ENCODE measurements at regions not wholly inside any gene's neighbourhood (a gene's known extent, or its start where the extent isn't known, plus 50 kb on each side); places are given as distances from the start of the nearest gene placed in this dataset.
"Not testable (repeated sequence)": the region's sequence is repeated elsewhere in the genome, so short reads cannot be mapped to it uniquely, and the experiment has no call there.

GRCh38 chr16:16563962-16564361 is 185.0 kb downstream of the NPIPA7 start:
- not testable (repeated sequence) for DNase-seq

- not testable (repeated sequence) for DNase-seq
Observed at GRCh38 chr16:16565326-16565725, 186.4 kb downstream of the NPIPA7 start.

- not testable (repeated sequence) for DNase-seq
Observed at GRCh38 chr16:16570055-16570454, 191.1 kb downstream of the NPIPA7 start.

GRCh38 chr16:16570874-16571273 is 191.9 kb downstream of the NPIPA7 start:
- not testable (repeated sequence) for DNase-seq

GRCh38 chr16:16572130-16572774 is 193.3 kb downstream of the NPIPA7 start:
- not testable (repeated sequence) for DNase-seq

- DNase-seq: not testable (repeated sequence)
Observed at GRCh38 chr16:16577062-16577461, 198.1 kb downstream of the NPIPA7 start.

GRCh38 chr16:16578701-16579100 is 199.8 kb downstream of the NPIPA7 start:
- no peak for DNase-seq

- DNase-seq: not testable (repeated sequence)
Observed at GRCh38 chr16:16582916-16583315, 204.0 kb downstream of the NPIPA7 start.

- not testable (repeated sequence) for DNase-seq
Observed at GRCh38 chr16:16586073-16586651, 207.2 kb downstream of the NPIPA7 start.

- DNase-seq: not testable (repeated sequence)
Observed at GRCh38 chr16:16586969-16587368, 208.0 kb downstream of the NPIPA7 start.

- not testable (repeated sequence) for DNase-seq
Observed at GRCh38 chr16:16588436-16588835, 209.5 kb downstream of the NPIPA7 start.

GRCh38 chr16:16590654-16591318 is 211.8 kb downstream of the NPIPA7 start:
- DNase-seq: not testable (repeated sequence)

- not testable (repeated sequence) for DNase-seq
Observed at GRCh38 chr16:16593156-16593863, 214.4 kb downstream of the NPIPA7 start.

- not testable (repeated sequence) for DNase-seq
Observed at GRCh38 chr16:16595029-16595718, 216.2 kb downstream of the NPIPA7 start.

GRCh38 chr16:16601239-16601638 is 222.3 kb downstream of the NPIPA7 start:
- DNase-seq: not testable (repeated sequence)

GRCh38 chr16:16607401-16608082 is 228.6 kb downstream of the NPIPA7 start:
- not testable (repeated sequence) for DNase-seq

GRCh38 chr16:16609627-16610026 is 230.7 kb downstream of the NPIPA7 start:
- DNase-seq: not testable (repeated sequence)

- not testable (repeated sequence) for DNase-seq
Observed at GRCh38 chr16:16610389-16610967, 231.5 kb downstream of the NPIPA7 start.

GRCh38 chr16:16613212-16613611 is 234.3 kb downstream of the NPIPA7 start:
- DNase-seq: not testable (repeated sequence)

GRCh38 chr16:16614484-16614883 is 235.5 kb downstream of the NPIPA7 start:
- not testable (repeated sequence) for DNase-seq

- not testable (repeated sequence) for DNase-seq
Observed at GRCh38 chr16:16618963-16619465, 240.1 kb downstream of the NPIPA7 start.

All from KG1 (cell line).